RWPE2 (cell line): ENCODE measurements at regions not wholly inside any gene's neighbourhood (a gene's known extent, or its start where the extent isn't known, plus 50 kb on each side); places are given as distances from the start of the nearest gene placed in this dataset.

Experiments used
- ATAC-seq: fragments of 200-7000 bp; cut with Tn5 transposase; 3 replicates; pipeline ENCODE4 v1.9.1; 2021; ENCODE audit warnings: low read depth
- DNase-seq: peaks from one replicate; pipeline ENCODE4 v3.0.0-alpha.2; 2020; ENCODE audit warnings: low spot score
- H3K27ac ChIP-seq: fragments of 450-650 bp; 2 replicates; pipeline ENCODE4 v1.5.1; 2017; ENCODE audit warnings: mild to moderate bottlenecking; ENCODE audit not compliant: poor library complexity, severe bottlenecking
- H3K27me3 ChIP-seq: fragments of 250-450 bp; sonication (Bioruptor Pico); 2 replicates; pipeline ENCODE4 v1.5.1; 2021; ENCODE audit warnings: mild to moderate bottlenecking, moderate library complexity; ENCODE audit not compliant: insufficient read depth, poor library complexity, severe bottlenecking
- H3K36me3 ChIP-seq: fragments of 250-450 bp; sonication (Bioruptor Pico); 2 replicates; pipeline ENCODE4 v1.5.1; 2020; ENCODE audit warnings: low read depth, mild to moderate bottlenecking, moderate library complexity
- H3K4me1 ChIP-seq: fragments of 250-450 bp; sonication (Bioruptor Pico); 2 replicates; pipeline ENCODE4 v1.5.1; 2021; ENCODE audit warnings: mild to moderate bottlenecking, moderate library complexity; ENCODE audit not compliant: insufficient read depth, poor library complexity, severe bottlenecking
- H3K4me3 ChIP-seq: fragments of 250-450 bp; sonication (Bioruptor Pico); 2 replicates; pipeline ENCODE4 v1.5.1; 2021; ENCODE audit warnings: mild to moderate bottlenecking, moderate library complexity; ENCODE audit not compliant: severe bottlenecking
- H3K9me3 ChIP-seq: fragments of 250-450 bp; sonication (Bioruptor Pico); 2 replicates; pipeline ENCODE4 v1.5.1; 2021; ENCODE audit warnings: mild to moderate bottlenecking, moderate library complexity; ENCODE audit not compliant: severe bottlenecking
- TF ChIP-seq, protein P1 (sequence below): fragments of 450-650 bp; IDR thresholded peaks from one replicate; pipeline ENCODE4 v1.5.1; 2017; ENCODE audit warnings: mild to moderate bottlenecking, moderate library complexity; ENCODE audit not compliant: poor library complexity, severe bottlenecking

DNA sequence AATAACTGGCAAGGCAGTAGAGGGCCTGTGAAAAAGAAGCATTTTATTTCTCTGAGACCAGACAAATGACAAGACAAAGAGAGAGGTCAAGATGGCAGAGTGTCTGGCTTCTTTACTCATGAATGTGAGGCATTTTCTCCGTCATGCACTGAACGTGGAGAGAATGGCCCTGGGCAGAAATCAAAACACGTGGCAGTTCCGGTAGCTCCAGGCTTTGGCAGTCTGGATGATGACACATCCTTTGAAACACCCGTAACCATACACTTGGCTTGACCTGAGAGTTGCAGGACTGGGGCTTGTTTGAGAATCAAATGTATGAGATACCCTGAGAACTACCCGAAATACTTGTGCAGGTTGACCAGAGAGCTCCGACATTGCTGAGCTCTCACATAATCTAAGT, 537.6 kb downstream of the ACTR3B start:
- no peaks in the 10 kb centered on the region for H3K27me3 ChIP-seq
- TF ChIP-seq, protein P1, sequence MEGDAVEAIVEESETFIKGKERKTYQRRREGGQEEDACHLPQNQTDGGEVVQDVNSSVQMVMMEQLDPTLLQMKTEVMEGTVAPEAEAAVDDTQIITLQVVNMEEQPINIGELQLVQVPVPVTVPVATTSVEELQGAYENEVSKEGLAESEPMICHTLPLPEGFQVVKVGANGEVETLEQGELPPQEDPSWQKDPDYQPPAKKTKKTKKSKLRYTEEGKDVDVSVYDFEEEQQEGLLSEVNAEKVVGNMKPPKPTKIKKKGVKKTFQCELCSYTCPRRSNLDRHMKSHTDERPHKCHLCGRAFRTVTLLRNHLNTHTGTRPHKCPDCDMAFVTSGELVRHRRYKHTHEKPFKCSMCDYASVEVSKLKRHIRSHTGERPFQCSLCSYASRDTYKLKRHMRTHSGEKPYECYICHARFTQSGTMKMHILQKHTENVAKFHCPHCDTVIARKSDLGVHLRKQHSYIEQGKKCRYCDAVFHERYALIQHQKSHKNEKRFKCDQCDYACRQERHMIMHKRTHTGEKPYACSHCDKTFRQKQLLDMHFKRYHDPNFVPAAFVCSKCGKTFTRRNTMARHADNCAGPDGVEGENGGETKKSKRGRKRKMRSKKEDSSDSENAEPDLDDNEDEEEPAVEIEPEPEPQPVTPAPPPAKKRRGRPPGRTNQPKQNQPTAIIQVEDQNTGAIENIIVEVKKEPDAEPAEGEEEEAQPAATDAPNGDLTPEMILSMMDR: no peak
- H3K36me3 ChIP-seq: no peaks in the 10 kb centered on the region
- peak; percentile 50; the same call in 2 of the 3 replicates for ATAC-seq
- H3K9me3 ChIP-seq: no peaks in the 10 kb centered on the region
- H3K4me1 ChIP-seq: no peaks in the 10 kb centered on the region
- H3K4me3 ChIP-seq: no peak overlapping the region
- no peak overlapping the region for H3K27ac ChIP-seq
- no peak for DNase-seq

DNA sequence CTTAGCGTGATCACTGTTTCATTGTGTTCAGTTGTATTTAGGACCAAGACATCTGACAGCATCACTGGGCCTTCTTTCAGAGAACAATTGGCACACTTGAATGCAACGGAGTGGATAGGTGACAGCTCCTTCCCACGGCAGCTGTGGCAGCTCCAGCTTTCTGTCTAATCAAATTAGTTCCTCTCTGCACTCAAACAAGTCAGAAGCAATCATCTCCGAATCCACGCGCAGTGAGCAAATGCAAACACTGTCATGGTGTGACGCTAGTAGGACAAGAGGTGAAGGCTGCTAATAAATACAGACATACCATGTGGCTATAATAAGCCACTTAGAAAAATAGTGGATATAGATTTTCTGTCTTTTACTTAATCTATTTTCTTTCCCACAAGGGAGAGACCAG, 542.4 kb downstream of the ACTR3B start:
- Histone ChIP-seq H3K27me3 (no peaks in the 10 kb centered on the region), H3K36me3 (no peaks in the 10 kb centered on the region), H3K9me3 (no peaks in the 10 kb centered on the region), H3K4me3 (no peak overlapping the region), H3K27ac (no peak overlapping the region), H3K4me1 (no peaks in the 10 kb centered on the region)
- TF ChIP-seq, protein P1: no peak
- no peak for ATAC-seq
- DNase-seq: no peak

DNA sequence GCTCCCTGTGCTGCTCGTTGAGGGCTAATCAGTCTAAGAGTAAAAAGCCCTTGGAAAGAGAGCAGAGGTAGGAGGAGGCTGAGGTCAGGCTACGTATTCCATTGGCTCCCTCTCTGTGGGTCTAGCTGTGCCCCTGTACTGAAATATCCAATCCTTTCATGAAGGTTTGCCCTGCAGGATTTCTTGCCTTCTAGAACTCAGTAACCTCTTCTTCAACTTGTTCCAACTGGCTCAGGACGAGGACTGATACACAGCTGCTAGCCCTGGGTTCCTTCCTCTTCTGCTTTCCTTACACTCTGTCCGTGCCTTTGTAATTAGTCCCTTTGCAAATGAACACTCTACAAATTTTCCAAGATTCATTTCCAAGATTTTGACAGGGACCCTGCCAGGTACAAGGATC, 560.5 kb downstream of the ACTR3B start:
- DNase-seq: no peak
- H3K9me3 ChIP-seq: no peaks in the 10 kb centered on the region
- TF ChIP-seq, protein P1: no peak
- no peak overlapping the region for H3K4me3 ChIP-seq
- no peaks in the 10 kb centered on the region for H3K36me3 ChIP-seq
- no peak overlapping the region for H3K27ac ChIP-seq
- H3K27me3 ChIP-seq: no peaks in the 10 kb centered on the region
- ATAC-seq: no peak
- H3K4me1 ChIP-seq: no peaks in the 10 kb centered on the region

DNA sequence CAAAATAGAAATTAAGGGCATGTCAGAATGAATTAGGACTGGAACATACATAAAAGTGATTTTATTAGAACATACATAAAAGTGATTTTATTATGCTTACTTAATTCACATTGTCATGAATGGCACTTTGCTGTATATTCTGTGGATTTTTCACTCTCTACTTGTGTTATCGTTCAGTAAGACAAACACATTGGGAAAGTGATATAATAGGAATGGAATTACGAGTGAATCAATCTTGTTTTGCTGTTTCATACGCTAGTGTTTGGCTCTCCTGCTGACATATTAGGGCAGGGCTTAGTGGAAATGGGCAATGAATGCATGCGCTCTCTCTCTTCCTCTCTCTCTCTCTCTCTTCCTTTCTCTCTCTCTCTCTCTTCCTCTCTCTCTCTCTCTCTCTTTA, 561.1 kb downstream of the ACTR3B start:
- no peaks in the 10 kb centered on the region for H3K4me1 ChIP-seq
- no peak overlapping the region for H3K4me3 ChIP-seq
- TF ChIP-seq, protein P1: no peak
- no peaks in the 10 kb centered on the region for H3K9me3 ChIP-seq
- H3K27ac ChIP-seq: no peak overlapping the region
- ATAC-seq (no peak; the same call in 2 of the 3 replicates), DNase-seq (no peak)
- H3K36me3 ChIP-seq: no peaks in the 10 kb centered on the region
- no peaks in the 10 kb centered on the region for H3K27me3 ChIP-seq

DNA sequence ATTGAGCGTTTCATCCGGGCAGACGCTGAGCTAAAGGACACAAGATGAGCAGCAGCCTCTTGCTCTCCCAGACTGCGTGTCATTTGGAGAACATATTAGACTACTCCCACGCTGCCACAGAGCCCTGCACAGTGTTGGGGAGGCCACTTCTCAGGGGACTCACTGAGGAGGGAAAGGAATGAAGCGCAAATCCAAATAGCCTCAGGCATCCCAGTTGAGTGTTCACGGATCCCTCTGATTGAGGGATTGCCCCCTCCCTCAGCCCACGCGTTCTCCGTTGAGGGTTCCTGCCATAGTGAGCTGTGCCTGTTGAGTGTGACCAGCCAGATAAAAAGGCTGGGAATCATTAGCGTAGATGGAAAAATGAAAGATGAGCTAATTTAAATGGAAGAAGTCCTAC, 563.4 kb downstream of the ACTR3B start:
- no peak for ATAC-seq
- H3K4me3 ChIP-seq: no peak overlapping the region

More for the DNA sequence above, 563.4 kb downstream of the ACTR3B start:
- no peaks in the 10 kb centered on the region for H3K4me1 ChIP-seq
- H3K9me3 ChIP-seq: no peaks in the 10 kb centered on the region
- H3K27me3 ChIP-seq: no peaks in the 10 kb centered on the region
- TF ChIP-seq, protein P1: no peak
- no peak for DNase-seq
- H3K36me3 ChIP-seq: no peaks in the 10 kb centered on the region
- no peak overlapping the region for H3K27ac ChIP-seq
